GM21576 (cell line): ENCODE measurements at regions not wholly inside any gene's neighbourhood (a gene's known extent, or its start where the extent isn't known, plus 50 kb on each side); places are given as distances from the start of the nearest gene placed in this dataset.

ENCODE experiments used
- ATAC-seq: cut with Tn5 transposase; IDR thresholded peaks from one replicate; pipeline ENCODE4 v1.9.1; 2021; ENCODE audit warnings: mild to moderate bottlenecking, moderate library complexity; ENCODE audit not compliant: unreplicated experiment

- no peak for ATAC-seq
Measured at GRCh38 chr7:32428546-32428945, 61.6 kb downstream of the LSM5 start.

- ATAC-seq: no peak
Measured at GRCh38 chr7:32427769-32428291, 62.4 kb downstream of the LSM5 start.

- no peak for ATAC-seq
Measured at GRCh38 chr7:32416846-32417245, 73.3 kb downstream of the LSM5 start.

- no peak for ATAC-seq
Measured at GRCh38 chr7:32415936-32416335, 74.2 kb downstream of the LSM5 start.

- no peak for ATAC-seq
Measured at GRCh38 chr7:32415519-32415918, 74.7 kb downstream of the LSM5 start.

GRCh38 chr7:32412471-32412870 is 77.7 kb downstream of the LSM5 start:
- no peak for ATAC-seq

- no peak for ATAC-seq
Measured at GRCh38 chr7:32410545-32410944, 79.6 kb downstream of the LSM5 start.

GRCh38 chr7:32406386-32406785 is 83.8 kb downstream of the LSM5 start:
- no peak for ATAC-seq

- no peak for ATAC-seq
Measured at GRCh38 chr7:32403463-32404229, 86.5 kb downstream of the LSM5 start.

GRCh38 chr7:32400676-32401075 is 89.5 kb downstream of the LSM5 start:
- ATAC-seq: no peak

- no peak for ATAC-seq
Measured at GRCh38 chr7:32399311-32399710, 90.9 kb downstream of the LSM5 start.

- ATAC-seq: no peak
Measured at GRCh38 chr7:32395168-32395567, 95.0 kb downstream of the LSM5 start.

GRCh38 chr7:32393861-32394260 is 96.3 kb downstream of the LSM5 start:
- ATAC-seq: no peak

- no peak for ATAC-seq
Measured at GRCh38 chr7:32390210-32390609, 100.0 kb downstream of the LSM5 start.

GRCh38 chr7:32385316-32385956 is 104.7 kb downstream of the LSM5 start:
- ATAC-seq: no peak

- ATAC-seq: no peak
Measured at GRCh38 chr7:32381024-32381601, 109.1 kb downstream of the LSM5 start.

GRCh38 chr7:32379510-32380112 is 110.6 kb downstream of the LSM5 start:
- no peak for ATAC-seq

- no peak for ATAC-seq
Measured at GRCh38 chr7:32378988-32379387, 111.2 kb downstream of the LSM5 start.

GRCh38 chr7:32364581-32364980 is 125.6 kb downstream of the LSM5 start:
- no peak for ATAC-seq

GRCh38 chr7:32360127-32360526 is 130.1 kb downstream of the LSM5 start:
- ATAC-seq: no peak

GRCh38 chr7:32357535-32358277 is 132.5 kb downstream of the LSM5 start:
- ATAC-seq: no peak
